Caco-2 (cell line): ENCODE measurements at regions not wholly inside any gene's neighbourhood (a gene's known extent, or its start where the extent isn't known, plus 50 kb on each side); places are given as distances from the start of the nearest gene placed in this dataset.

Experiments used
- BruUV-seq: library from RNA; stranded (reverse); fragments of 400-500 nt; replicated peaks from 2 replicates; lab custom pipeline; 2021; lab: Mats Ljungman, UMichigan
- CTCF ChIA-PET: fragments of 300-600 bp; sonication (Branson Sonifier 250); formaldehyde crosslinking; loops from one replicate; lab custom pipeline; 2022; ENCODE audit warnings: antibody characterized with exemption; lab: Charles Lee
- POLR2A ChIA-PET: fragments of 300-600 bp; sonication (Branson Sonifier 250); formaldehyde crosslinking; loops from one replicate; lab custom pipeline; 2022; ENCODE audit warnings: antibody characterized with exemption; lab: Charles Lee
- DNase-seq, 2 experiments: peaks; one replicate each; pipeline versions ENCODE4 v3.0.0 to v3.0.0-alpha.2; 2020 to 2022
- H3K27me3 ChIP-seq: replicated peaks from 2 replicates; pipeline ENCODE4 v1.6.0; 2011; ENCODE audit warnings: low read length; ENCODE audit not compliant: control insufficient read depth, insufficient read depth
- H3K36me3 ChIP-seq: 2 replicates; pipeline ENCODE4 v1.5.1; 2011; ENCODE audit warnings: low read length; ENCODE audit not compliant: control insufficient read depth, insufficient read depth
- H3K4me1 ChIP-seq: fragments of 250-450 bp; sonication (Bioruptor Pico); 2 replicates; pipeline ENCODE4 v1.5.1; 2020; ENCODE audit warnings: mild to moderate bottlenecking
- H3K4me3 ChIP-seq: 2 replicates; pipeline ENCODE4 v1.5.1; 2011; ENCODE audit warnings: low read depth, mild to moderate bottlenecking, control low read depth, low read length
- H3K9me3 ChIP-seq: fragments of 250-450 bp; sonication (Bioruptor Pico); 2 replicates; pipeline ENCODE4 v1.5.1; 2020; ENCODE audit warnings: mild to moderate bottlenecking, moderate library complexity
- H3K27ac Mint-ChIP-seq: one replicate; pipeline ENCODE4 v1.8.0; 2022; ENCODE audit warnings: mixed read lengths; ENCODE audit not compliant: unreplicated experiment
- H3K27me3 Mint-ChIP-seq: one replicate; pipeline ENCODE4 v1.8.0; 2022; ENCODE audit warnings: mixed read lengths; ENCODE audit not compliant: insufficient read depth, unreplicated experiment
- H3K36me3 Mint-ChIP-seq: one replicate; pipeline ENCODE4 v1.8.0; 2022; ENCODE audit warnings: mild to moderate bottlenecking, mixed read lengths; ENCODE audit not compliant: insufficient read depth, unreplicated experiment
- H3K4me1 Mint-ChIP-seq: one replicate; pipeline ENCODE4 v1.8.0; 2022; ENCODE audit warnings: low read depth, mixed read lengths; ENCODE audit not compliant: unreplicated experiment
- H3K4me3 Mint-ChIP-seq: one replicate; pipeline ENCODE4 v1.8.0; 2022; ENCODE audit warnings: mild to moderate bottlenecking, moderate library complexity, mixed read lengths; ENCODE audit not compliant: unreplicated experiment
- H3K9me3 Mint-ChIP-seq: one replicate; pipeline ENCODE4 v1.8.0; 2022; ENCODE audit warnings: mixed read lengths; ENCODE audit not compliant: unreplicated experiment
- intact Hi-C: fragments of 100-400 bp; cut with micrococcal nuclease; formaldehyde crosslinking; loops from one replicate; pipeline ENCODE4 v1.10.0; 2022; ENCODE audit not compliant: unreplicated experiment
- TF ChIP-seq, protein P1 (sequence below), 2 experiments: fragments of 200-600 bp in 1 of 2; IDR thresholded peaks; 1 replicate in 1 of 2; 2 replicates in 1 of 2; pipeline versions ENCODE4 v1.5.1 to v1.8.0; 2011 to 2022; ENCODE audit warnings: antibody characterized with exemption in 1 of 2, control low read depth in 1 of 2, inconsistent platforms in 1 of 2, low read depth in 1 of 2, low read length in 1 of 2, mild to moderate bottlenecking in 1 of 2, moderate library complexity in 1 of 2; ENCODE audit not compliant: insufficient read depth in 1 of 2, severe bottlenecking in 1 of 2, unreplicated experiment in 1 of 2

DNA sequence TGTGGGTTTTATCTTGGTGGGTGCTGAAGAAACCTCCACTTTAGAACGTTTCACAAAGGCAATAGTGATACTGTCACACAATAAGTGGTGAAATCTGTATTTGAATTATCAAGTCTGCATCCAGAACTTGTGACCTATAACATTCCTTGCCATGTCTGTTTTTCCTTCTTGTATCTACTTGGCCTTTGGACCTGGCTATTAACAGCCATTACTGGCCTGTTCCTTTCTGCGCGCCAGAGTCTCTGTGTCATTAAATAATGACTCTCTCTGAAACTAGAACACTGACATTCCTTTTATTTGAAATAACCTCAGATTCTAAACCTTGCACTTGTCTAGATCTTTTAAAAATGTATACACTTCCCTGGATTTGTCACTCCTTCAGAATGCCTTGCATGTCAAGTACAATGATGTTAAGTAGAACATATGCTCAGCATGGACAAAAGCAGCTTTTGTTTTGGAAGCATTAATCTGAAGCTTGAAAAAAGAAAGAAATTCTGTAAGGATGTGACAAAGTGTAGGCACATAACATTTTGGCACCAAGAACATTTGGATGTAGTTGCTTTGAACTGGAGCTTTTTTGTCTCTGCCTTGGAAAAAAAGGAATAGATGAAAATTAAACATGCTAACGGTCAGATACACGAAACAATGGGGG lies 95.5 kb upstream of the RPL10L start:
- no peaks in the 10 kb centered on the region for H3K27me3 ChIP-seq
- H3K9me3 ChIP-seq, result no peaks in the 10 kb centered on the region
- no peak for DNase-seq
- no peak overlapping the region for H3K4me3 Mint-ChIP-seq
- TF ChIP-seq, protein P1, sequence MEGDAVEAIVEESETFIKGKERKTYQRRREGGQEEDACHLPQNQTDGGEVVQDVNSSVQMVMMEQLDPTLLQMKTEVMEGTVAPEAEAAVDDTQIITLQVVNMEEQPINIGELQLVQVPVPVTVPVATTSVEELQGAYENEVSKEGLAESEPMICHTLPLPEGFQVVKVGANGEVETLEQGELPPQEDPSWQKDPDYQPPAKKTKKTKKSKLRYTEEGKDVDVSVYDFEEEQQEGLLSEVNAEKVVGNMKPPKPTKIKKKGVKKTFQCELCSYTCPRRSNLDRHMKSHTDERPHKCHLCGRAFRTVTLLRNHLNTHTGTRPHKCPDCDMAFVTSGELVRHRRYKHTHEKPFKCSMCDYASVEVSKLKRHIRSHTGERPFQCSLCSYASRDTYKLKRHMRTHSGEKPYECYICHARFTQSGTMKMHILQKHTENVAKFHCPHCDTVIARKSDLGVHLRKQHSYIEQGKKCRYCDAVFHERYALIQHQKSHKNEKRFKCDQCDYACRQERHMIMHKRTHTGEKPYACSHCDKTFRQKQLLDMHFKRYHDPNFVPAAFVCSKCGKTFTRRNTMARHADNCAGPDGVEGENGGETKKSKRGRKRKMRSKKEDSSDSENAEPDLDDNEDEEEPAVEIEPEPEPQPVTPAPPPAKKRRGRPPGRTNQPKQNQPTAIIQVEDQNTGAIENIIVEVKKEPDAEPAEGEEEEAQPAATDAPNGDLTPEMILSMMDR (IDR thresholded peaks at IDR 0.05; ENCODE audit: insufficient read depth in 1 of 2, low read depth in 1 of 2, low read length in 1 of 2, severe bottlenecking in 1 of 2, unreplicated experiment in 1 of 2), result no peak
- H3K36me3 Mint-ChIP-seq, result no peaks in the 10 kb centered on the region
- no peaks in the 10 kb centered on the region for H3K27me3 Mint-ChIP-seq
- no peaks in the 10 kb centered on the region for H3K9me3 Mint-ChIP-seq
- intact Hi-C loops, result no loop called here
- no peaks in the 10 kb centered on the region for H3K4me1 ChIP-seq
- CTCF ChIA-PET, result no interaction called here
- no TSS peak for BruUV-seq
- peaks cover 4% of the 10 kb centered on the region for H3K4me1 Mint-ChIP-seq
- POLR2A ChIA-PET, result no interaction called here
- H3K36me3 ChIP-seq, result no peaks in the 10 kb centered on the region
- no peak overlapping the region for H3K4me3 ChIP-seq
- H3K27ac Mint-ChIP-seq, result no peak overlapping the region

DNA sequence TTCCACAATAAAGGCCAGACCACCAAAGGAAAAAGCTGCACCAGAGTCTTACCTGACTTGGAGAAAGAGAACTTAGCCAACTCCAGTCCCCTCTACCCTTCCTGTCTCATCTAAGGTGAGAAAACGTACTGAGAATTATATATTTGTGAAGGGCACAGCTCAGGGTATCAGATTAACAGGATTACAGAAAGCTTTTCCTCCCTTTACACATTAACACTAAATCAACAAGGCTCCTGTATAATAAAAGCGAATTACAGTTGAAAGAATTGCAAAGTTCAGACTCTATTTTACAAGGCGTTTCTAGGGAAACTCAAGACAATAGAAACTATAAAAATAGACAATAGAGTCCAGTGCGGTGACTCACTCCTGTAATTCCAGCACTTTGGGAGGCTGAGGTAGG lies 82.7 kb upstream of the RPL10L start:
- Mint-ChIP-seq H3K9me3 (peaks cover 19% of the 10 kb centered on the region), H3K36me3 (no peaks in the 10 kb centered on the region), H3K27me3 (no peaks in the 10 kb centered on the region), H3K4me3 (no peak overlapping the region), H3K27ac (no peak overlapping the region), H3K4me1 (no peaks in the 10 kb centered on the region)
- BruUV-seq, result no TSS peak
- no peaks in the 10 kb centered on the region for H3K4me1 ChIP-seq
- ChIA-PET POLR2A (no interaction called here), CTCF (no interaction called here)
- peak in 1 of 2 experiments; percentile 2 for DNase-seq
- intact Hi-C loops, result no loop called here
- H3K4me3 ChIP-seq, result no peak overlapping the region
- TF ChIP-seq, protein P1 (IDR thresholded peaks at IDR 0.05; ENCODE audit: insufficient read depth in 1 of 2, low read depth in 1 of 2, low read length in 1 of 2, severe bottlenecking in 1 of 2, unreplicated experiment in 1 of 2), result no peak
- H3K36me3 ChIP-seq, result no peaks in the 10 kb centered on the region
- H3K9me3 ChIP-seq, result no peaks in the 10 kb centered on the region
- no peaks in the 10 kb centered on the region for H3K27me3 ChIP-seq

DNA sequence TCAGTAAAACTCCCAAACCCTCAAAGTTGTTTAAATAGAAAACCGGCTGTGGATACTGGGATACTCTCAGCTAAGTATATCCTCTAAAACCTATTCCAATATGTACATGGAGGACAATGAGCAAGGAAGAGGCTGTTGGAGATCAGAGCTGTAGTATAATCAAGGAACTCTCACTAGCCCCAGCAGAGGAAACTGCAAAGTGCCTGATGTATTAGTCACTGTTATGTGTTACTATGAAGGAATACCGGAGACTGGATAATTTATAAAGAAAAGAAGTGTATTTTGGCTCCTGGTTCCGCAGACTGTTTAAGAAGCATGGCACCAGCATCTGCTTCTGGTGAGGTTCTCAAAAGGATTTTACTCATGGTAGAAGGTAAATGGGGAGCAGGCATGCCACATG lies 65.6 kb upstream of the RPL10L start:
- no peaks in the 10 kb centered on the region for H3K27me3 Mint-ChIP-seq
- TF ChIP-seq, protein P1 (IDR thresholded peaks at IDR 0.05; ENCODE audit: insufficient read depth in 1 of 2, low read depth in 1 of 2, low read length in 1 of 2, severe bottlenecking in 1 of 2, unreplicated experiment in 1 of 2), result no peak
- ChIA-PET CTCF (no interaction called here), POLR2A (no interaction called here)
- BruUV-seq, result no TSS peak
- Histone ChIP-seq H3K27me3 (no peaks in the 10 kb centered on the region), H3K9me3 (no peaks in the 10 kb centered on the region), H3K4me1 (no peaks in the 10 kb centered on the region), H3K36me3 (no peaks in the 10 kb centered on the region), H3K4me3 (no peak overlapping the region)
- H3K27ac Mint-ChIP-seq, result no peak overlapping the region
- no peak overlapping the region for H3K4me3 Mint-ChIP-seq
- intact Hi-C loops, result no loop called here
- H3K36me3 Mint-ChIP-seq, result no peaks in the 10 kb centered on the region
- no peak for DNase-seq
- no peaks in the 10 kb centered on the region for H3K9me3 Mint-ChIP-seq
- no peaks in the 10 kb centered on the region for H3K4me1 Mint-ChIP-seq
